ENCODE measurements at regions not wholly inside any gene's neighbourhood (a gene's known extent, or its start where the extent isn't known, plus 50 kb on each side); places are given as distances from the start of the nearest gene placed in this dataset.

DNA sequence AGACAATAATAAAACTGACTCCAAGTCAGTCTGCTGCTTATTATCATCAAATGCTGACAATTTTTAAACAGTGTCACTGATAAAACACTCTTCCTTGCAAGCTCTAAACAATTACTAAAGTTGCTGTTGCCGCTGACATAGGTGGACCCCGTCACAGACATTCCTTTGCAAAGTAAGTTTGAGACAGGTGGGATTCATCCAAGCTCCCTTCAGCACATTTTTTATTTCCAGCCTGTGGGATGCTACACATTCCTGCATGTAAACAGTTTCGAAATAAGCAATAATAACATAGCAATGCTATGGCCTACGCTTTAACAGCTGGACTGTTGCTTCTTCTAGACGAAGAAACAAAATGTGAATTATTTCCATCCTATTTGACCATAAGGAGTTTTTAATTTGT is 85.4 kb upstream of the HIF1A start:
- no peak for TF ChIP-seq POLR2A (IDR thresholded peaks at IDR 0.05; ENCODE audit: low read depth, low read length)
- TF ChIP-seq, protein P1, sequence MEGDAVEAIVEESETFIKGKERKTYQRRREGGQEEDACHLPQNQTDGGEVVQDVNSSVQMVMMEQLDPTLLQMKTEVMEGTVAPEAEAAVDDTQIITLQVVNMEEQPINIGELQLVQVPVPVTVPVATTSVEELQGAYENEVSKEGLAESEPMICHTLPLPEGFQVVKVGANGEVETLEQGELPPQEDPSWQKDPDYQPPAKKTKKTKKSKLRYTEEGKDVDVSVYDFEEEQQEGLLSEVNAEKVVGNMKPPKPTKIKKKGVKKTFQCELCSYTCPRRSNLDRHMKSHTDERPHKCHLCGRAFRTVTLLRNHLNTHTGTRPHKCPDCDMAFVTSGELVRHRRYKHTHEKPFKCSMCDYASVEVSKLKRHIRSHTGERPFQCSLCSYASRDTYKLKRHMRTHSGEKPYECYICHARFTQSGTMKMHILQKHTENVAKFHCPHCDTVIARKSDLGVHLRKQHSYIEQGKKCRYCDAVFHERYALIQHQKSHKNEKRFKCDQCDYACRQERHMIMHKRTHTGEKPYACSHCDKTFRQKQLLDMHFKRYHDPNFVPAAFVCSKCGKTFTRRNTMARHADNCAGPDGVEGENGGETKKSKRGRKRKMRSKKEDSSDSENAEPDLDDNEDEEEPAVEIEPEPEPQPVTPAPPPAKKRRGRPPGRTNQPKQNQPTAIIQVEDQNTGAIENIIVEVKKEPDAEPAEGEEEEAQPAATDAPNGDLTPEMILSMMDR (conservative IDR thresholded peaks at IDR 0.05; ENCODE audit: low read depth, low read length), result no peak
- no peak; the same call in 1 of the 2 replicates for TF ChIP-seq BHLHE40 (IDR thresholded peaks at IDR 0.05; ENCODE audit: low read depth, low read length)
- TF ChIP-seq, protein P2, sequence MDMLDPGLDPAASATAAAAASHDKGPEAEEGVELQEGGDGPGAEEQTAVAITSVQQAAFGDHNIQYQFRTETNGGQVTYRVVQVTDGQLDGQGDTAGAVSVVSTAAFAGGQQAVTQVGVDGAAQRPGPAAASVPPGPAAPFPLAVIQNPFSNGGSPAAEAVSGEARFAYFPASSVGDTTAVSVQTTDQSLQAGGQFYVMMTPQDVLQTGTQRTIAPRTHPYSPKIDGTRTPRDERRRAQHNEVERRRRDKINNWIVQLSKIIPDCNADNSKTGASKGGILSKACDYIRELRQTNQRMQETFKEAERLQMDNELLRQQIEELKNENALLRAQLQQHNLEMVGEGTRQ (IDR thresholded peaks at IDR 0.05; ENCODE audit: low read depth, low read length), result no peak
- no peak for TF ChIP-seq RFX5 (IDR thresholded peaks at IDR 0.05; ENCODE audit: low read depth, low read length)
- no peak for TF ChIP-seq RCOR1 (IDR thresholded peaks at IDR 0.05; ENCODE audit: insufficient replicate concordance, low read length)
- TF ChIP-seq ELK1 (IDR thresholded peaks at IDR 0.05; ENCODE audit: borderline replicate concordance, low read depth, low read length), result no peak
- TF ChIP-seq RAD21 (IDR thresholded peaks at IDR 0.05; ENCODE audit: low read length), result no peak
- no peak for TF ChIP-seq MAFK (IDR thresholded peaks at IDR 0.05; ENCODE audit: low read depth, low read length)
